Lung (tissue), 11 donors: ENCODE measurements at regions not wholly inside any gene's neighbourhood (a gene's known extent, or its start where the extent isn't known, plus 50 kb on each side); places are given as distances from the start of the nearest gene placed in this dataset.

ENCODE experiments used
- ATAC-seq: fragments of 200-7000 bp; cut with Tn5 transposase; one replicate; pipeline ENCODE4 v1.9.1; 2020; ENCODE audit warnings: moderate number of reproducible peaks; ENCODE audit not compliant: insufficient read depth, low FRiP score
- DNase-seq, 3 donors: peaks; one replicate each; pipeline ENCODE4 v3.0.0-alpha.2; 2013 to 2017
- H3K27ac ChIP-seq, 2 donors: one replicate each; pipeline ENCODE4 v1.5.1; 2013; ENCODE audit warnings: mild to moderate bottlenecking in 2 of 2, moderate library complexity in 2 of 2, control low read depth in 1 of 2, inconsistent platforms in 1 of 2, low read depth in 1 of 2, low read length in 1 of 2
- H3K27me3 ChIP-seq, 3 donors: one replicate each; pipeline ENCODE4 v1.5.1; 2013; ENCODE audit warnings: low read length in 2 of 3; ENCODE audit not compliant: control insufficient read depth in 3 of 3, insufficient read depth in 3 of 3
- H3K36me3 ChIP-seq, 4 donors: one replicate each; pipeline ENCODE4 v1.5.1; 2013; ENCODE audit warnings: low read length in 4 of 4, mild to moderate bottlenecking in 1 of 4, moderate library complexity in 1 of 4; ENCODE audit not compliant: control insufficient read depth in 4 of 4, insufficient read depth in 4 of 4
- H3K4me1 ChIP-seq, 5 donors: one replicate each; pipeline ENCODE4 v1.5.1; 2013; ENCODE audit warnings: low read length in 5 of 5, mild to moderate bottlenecking in 2 of 5, moderate library complexity in 1 of 5; ENCODE audit not compliant: control insufficient read depth in 5 of 5, insufficient read depth in 5 of 5
- H3K4me3 ChIP-seq: one replicate; pipeline ENCODE4 v1.5.1; 2013; ENCODE audit warnings: mild to moderate bottlenecking, control low read depth, moderate library complexity
- H3K9ac ChIP-seq, 2 donors: one replicate each; pipeline ENCODE4 v1.5.1; 2013; ENCODE audit warnings: low read length in 2 of 2, control low read depth in 1 of 2; ENCODE audit not compliant: insufficient read depth in 1 of 2
- H3K9me3 ChIP-seq, 4 donors: one replicate each; pipeline ENCODE4 v1.5.1; 2013; ENCODE audit warnings: low read length in 3 of 4, mild to moderate bottlenecking in 1 of 4, moderate library complexity in 1 of 4; ENCODE audit not compliant: control insufficient read depth in 4 of 4, insufficient read depth in 3 of 4
- WGBS, 2 donors: extraction: QIAGEN DNeasy Blood & Tissue Kit; methylation state at CpG; one replicate each; pipeline ENCODE4 v1.1.7; 2013; 5-methylcytosine and 5-hydroxymethylcytosine counted together
- TF ChIP-seq, protein P1 (sequence below): IDR thresholded peaks from 2 replicates; pipeline ENCODE4 v1.5.1; 2012; ENCODE audit warnings: mild to moderate bottlenecking; ENCODE audit errors: control extremely low read depth, extremely low read depth
- donor health status: control.
- donor health status: control.
- donor health status: Bipolar disorder and iron deficiency.
- donor health status: healthy.
- donor health status: DM: yes; HTN: yes; CAD: no.

DNA sequence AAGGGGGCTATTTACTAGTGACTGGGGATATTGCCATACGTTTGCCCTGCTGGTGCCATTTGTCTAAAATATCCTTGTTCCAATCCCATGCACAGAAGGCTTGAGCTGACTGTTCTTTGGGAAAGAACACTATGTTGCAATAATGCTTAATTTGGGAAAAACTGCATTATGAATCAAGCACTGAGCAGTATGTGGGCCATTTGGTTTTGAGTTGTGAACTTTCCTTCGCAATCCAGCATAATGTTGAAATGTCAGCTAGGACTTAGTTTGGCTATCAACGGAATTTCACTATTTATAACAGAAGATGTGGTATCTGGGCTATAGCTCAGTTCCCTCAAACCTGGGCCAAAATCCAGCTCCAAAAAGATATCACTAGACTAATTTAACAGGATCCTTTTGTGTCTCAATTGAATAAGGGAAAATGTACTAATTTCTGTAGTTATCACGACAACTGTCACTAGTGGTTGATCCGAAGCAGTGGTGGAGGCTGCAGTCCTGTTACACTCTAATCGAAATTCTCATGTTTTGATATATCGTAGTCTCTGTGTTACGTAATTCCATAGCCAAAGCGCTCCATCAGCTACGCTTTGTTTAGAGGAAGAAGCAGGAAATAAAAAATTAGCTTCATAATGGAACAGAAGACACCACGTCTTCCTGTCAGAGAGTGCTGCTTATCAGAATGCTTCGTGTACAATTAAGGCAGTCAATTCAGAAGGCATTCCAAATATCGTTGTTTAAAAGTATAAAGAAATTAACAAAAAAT is 686.8 kb upstream of the SALL3 start:
- Histone ChIP-seq H3K9me3 (no peaks in the 10 kb centered on the region), H3K27ac (no peak overlapping the region), H3K27me3 (no peaks in the 10 kb centered on the region), H3K4me3 (no peak overlapping the region), H3K36me3 (no peaks in the 10 kb centered on the region), H3K9ac (no peak overlapping the region), H3K4me1 (peaks cover 0 to 46% (median 5%) of the 10 kb centered on the region in 5 donors)
- no peak for ATAC-seq
- 49 to 66% methylated on average over 13 of the region's 13 CpGs for WGBS, 2 donors
- DNase-seq: peak; percentile 25 to 93 (median 86)
- TF ChIP-seq, protein P1, sequence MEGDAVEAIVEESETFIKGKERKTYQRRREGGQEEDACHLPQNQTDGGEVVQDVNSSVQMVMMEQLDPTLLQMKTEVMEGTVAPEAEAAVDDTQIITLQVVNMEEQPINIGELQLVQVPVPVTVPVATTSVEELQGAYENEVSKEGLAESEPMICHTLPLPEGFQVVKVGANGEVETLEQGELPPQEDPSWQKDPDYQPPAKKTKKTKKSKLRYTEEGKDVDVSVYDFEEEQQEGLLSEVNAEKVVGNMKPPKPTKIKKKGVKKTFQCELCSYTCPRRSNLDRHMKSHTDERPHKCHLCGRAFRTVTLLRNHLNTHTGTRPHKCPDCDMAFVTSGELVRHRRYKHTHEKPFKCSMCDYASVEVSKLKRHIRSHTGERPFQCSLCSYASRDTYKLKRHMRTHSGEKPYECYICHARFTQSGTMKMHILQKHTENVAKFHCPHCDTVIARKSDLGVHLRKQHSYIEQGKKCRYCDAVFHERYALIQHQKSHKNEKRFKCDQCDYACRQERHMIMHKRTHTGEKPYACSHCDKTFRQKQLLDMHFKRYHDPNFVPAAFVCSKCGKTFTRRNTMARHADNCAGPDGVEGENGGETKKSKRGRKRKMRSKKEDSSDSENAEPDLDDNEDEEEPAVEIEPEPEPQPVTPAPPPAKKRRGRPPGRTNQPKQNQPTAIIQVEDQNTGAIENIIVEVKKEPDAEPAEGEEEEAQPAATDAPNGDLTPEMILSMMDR: no peak

DNA sequence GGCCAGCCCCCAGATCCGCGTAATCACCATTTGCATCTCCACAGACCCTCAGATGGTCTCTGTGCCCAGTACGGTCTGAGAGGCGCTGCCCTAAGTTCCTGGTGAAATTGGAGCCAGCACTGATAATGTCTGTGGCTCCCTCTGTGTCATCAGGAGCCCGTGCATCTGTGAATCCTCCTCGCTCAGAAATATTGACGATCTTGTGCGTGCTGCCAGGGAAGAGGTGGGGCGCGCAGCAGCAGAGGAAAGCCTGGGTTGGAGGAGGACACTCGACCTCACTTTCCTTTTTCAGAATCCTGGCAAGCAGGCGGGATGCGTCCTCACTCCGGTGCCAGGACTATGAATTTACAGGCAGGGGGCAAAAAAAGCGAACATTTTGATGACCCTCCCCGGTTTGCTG is 686.1 kb upstream of the SALL3 start:
- 35 to 59% methylated on average over 16 of the region's 16 CpGs for WGBS, 2 donors
- H3K36me3 ChIP-seq: no peaks in the 10 kb centered on the region
- no peak overlapping the region for H3K9ac ChIP-seq
- TF ChIP-seq, protein P1: no peak
- H3K27me3 ChIP-seq: no peaks in the 10 kb centered on the region
- H3K4me1 ChIP-seq: peaks cover 0 to 46% (median 5%) of the 10 kb centered on the region in 5 donors
- no peaks in the 10 kb centered on the region for H3K9me3 ChIP-seq
- peak; percentile 44 to 55 (median 48) for DNase-seq
- H3K4me3 ChIP-seq: no peak overlapping the region
- ATAC-seq: no peak
- peak overlapping the region in 1 of 2 donors; percentile 2 for H3K27ac ChIP-seq

DNA sequence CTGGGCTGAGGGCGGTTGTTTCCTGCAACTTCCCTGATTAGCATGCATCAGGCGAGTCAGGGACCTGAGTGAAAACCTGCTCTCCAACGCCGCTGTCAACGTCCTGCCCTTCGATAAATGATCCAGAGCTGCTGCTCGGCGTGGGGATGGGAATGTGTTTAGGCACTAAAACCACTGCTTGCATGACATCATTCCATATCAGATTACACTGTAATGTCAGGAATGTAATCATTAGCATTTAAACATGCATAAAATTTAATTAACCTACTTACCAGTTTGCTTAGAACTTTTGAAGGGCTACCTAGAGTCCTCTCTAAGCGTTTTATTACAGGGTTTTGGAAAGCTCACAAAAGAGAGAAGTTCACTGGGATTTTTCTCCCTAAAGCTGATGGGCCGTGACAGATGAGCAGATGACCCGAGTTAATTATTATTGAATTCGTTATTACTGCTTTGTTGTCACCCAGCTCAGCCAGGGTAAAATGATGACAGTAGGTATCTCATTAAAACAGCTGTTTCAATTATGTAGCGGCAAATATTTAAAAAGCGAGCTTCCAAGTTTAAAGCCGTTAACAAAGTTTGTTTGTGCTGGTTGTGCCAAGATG is 685.6 kb upstream of the SALL3 start:
- Histone ChIP-seq H3K36me3 (no peaks in the 10 kb centered on the region), H3K27ac (peak overlapping the region in 1 of 2 donors; percentile 2), H3K4me3 (no peak overlapping the region), H3K4me1 (peaks cover 0 to 46% (median 5%) of the 10 kb centered on the region in 5 donors), H3K27me3 (no peaks in the 10 kb centered on the region), H3K9me3 (no peaks in the 10 kb centered on the region), H3K9ac (no peak overlapping the region)
- DNase-seq (peak; percentile 43 to 84 (median 80)), ATAC-seq (no peak)
- WGBS, 2 donors: 38 to 62% methylated on average over 15 of the region's 15 CpGs
- TF ChIP-seq, protein P1: no peak
